HG03575 (cell line): ENCODE measurements at regions not wholly inside any gene's neighbourhood (a gene's known extent, or its start where the extent isn't known, plus 50 kb on each side); places are given as distances from the start of the nearest gene placed in this dataset.
"Not testable (repeated sequence)": the region's sequence is repeated elsewhere in the genome, so short reads cannot be mapped to it uniquely, and the experiment has no call there.

Experiments used
- ATAC-seq: cut with Tn5 transposase; IDR thresholded peaks from one replicate; pipeline ENCODE4 v1.9.1; 2021; ENCODE audit not compliant: unreplicated experiment, insufficient number of reproducible peaks, low FRiP score; ENCODE audit errors: extremely low read depth

DNA sequence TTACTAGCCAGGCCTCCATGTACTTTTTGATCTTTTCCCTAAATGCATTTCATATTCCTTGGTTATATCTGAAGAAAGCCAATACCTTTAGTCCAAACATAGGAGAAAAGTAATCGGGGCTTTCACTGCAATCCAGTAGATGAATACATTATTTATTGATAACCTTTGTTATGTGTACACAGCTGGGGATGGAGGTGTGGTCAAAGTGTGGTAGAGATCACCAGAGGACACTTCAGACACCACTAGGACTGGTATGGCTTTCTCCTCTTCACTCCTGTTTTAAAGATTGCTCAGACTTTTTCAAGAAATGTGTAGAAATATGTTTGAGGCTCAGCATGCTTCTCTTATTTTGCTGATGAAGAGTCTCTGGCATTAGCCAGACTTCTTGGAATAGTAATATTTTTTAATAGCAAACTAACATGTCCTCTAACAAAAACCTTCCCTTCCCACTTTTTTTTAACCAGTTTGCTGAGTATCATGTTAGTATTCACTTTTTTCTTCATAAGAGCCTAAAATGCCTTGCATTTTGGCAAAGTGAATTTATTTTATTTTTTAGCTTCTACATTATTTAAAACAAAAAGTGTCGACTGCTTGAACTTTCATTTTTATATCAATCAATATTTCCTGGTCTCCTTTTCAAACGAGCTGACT lies 65.6 kb upstream of the MBNL1 start:
- ATAC-seq, result no peak

DNA sequence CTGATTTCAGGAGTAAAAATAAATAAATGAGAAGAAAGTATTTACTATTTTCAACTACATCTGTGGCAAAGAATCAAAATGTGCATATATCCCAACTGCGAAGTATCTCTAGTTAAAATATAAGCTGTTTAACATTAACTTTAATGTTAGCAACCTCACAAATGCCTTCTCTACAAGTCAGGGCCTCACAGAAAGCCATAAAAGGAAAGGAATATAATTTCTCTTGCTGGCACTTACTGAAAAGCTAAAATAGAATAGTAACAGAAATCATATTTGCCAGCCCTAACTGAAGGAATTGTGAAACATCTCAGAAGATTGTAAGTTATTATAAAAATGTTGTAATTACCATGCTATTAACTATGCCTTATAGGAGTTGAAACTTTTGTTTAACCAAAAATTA lies 65.1 kb upstream of the MBNL1 start:
- no peak for ATAC-seq

DNA sequence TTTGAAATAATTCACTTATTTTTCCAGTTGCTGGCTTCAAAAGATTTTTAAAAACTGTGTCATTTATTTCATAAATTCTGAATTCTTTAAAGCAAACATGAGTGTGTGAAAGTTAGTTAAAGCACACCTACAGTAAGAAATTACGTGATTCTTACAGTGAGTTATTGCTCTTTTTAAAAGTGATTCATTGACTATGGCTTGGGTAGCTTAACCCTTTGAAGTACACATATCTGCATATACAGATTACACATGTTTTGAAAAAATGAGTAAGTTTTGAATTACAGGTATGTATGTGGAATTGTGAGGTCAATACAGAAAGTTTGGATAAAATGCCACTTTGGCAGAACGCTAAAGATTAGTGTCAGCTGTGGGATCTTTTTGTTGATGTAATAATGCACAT lies 64.5 kb upstream of the MBNL1 start:
- no peak for ATAC-seq

DNA sequence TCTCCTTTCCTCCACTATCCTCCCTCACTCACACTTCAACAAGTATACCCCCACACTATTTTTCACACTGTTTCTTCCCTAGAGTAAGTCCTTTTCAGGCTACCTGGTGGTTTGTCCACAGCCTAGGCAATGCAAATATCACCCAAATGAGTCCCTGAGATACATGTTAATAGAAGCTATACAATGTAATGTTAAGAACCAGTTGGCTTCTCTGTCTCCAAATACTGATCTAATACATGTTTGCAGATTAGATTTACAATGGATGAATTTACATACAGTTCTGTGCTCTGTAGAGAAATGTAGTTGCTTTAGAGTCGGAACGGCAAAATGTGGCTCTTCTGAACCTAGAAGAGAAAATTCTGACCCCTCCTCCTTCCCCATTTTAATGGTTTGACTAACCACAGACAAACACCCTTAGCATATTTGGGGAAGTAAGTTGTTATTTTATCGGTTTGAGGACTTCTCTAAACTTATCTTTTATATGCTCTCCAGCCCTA lies 63.6 kb upstream of the MBNL1 start:
- ATAC-seq, result no peak

GRCh38 chr3:152206243-152206760 lies 62.4 kb upstream of the MBNL1 start:
- ATAC-seq, result no peak

GRCh38 chr3:152208439-152208838 lies 60.3 kb upstream of the MBNL1 start:
- no peak for ATAC-seq

GRCh38 chr3:152209060-152209459 lies 59.7 kb upstream of the MBNL1 start:
- no peak for ATAC-seq

DNA sequence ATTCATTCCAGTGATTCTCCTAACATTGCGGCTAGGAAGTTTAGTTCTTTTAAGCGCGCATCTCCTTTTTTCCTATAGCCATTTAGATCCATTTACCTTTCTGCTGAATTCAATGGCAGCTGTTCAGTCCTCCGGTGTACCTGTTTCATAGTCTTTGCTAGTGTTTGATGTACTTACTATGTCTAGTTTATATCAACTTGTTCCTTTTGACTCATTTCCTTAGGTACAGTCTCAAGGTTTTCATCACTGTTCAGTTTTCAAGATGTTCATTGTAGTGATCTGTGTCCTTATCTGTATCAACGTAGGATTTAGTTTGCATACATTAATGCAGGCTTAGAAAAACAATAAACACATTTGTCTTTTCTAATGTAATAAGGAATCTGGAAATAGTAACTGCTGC lies 59.0 kb upstream of the MBNL1 start:
- ATAC-seq, result no peak

GRCh38 chr3:152210697-152211096 lies 58.0 kb upstream of the MBNL1 start:
- ATAC-seq, result no peak

DNA sequence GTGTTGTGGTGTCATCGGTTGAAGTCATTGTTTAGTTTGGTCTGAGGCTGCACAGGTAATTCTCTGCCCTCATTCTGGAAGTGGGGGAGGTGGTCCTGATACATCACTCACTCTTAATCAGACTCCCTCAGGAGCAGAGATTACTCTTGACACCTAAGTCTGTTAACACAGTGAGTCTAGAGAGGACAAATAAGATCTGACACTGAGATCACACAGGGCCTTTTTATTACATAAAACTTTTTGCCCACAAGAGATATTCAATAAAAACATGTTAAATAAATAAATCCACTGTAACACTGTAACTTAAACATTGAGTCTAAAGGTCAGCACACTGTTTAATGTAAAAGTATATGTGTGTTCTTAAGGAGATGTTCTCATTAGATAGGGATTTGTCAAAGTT lies 57.1 kb upstream of the MBNL1 start:
- no peak for ATAC-seq

DNA sequence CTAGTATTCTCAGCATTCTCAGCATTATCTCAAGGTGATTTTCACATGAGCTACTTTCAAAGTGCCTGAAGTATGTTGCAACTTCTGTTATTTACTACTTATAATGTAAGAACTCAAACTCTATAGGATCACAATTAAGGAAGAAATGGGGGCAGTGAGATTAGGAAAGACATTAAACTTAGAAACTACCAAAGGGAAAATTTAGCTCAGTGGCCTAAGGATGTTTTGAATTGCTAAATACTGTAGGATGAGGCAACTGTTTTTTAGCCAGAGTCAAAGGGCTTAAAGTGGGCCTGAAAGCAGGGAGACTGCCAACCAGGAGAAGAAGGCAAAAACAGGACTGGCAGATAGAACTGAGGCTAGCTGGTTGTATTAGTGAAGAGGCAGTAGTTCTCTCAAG lies 55.5 kb upstream of the MBNL1 start:
- no peak for ATAC-seq

GRCh38 chr3:152213938-152214337 lies 54.8 kb upstream of the MBNL1 start:
- no peak for ATAC-seq

DNA sequence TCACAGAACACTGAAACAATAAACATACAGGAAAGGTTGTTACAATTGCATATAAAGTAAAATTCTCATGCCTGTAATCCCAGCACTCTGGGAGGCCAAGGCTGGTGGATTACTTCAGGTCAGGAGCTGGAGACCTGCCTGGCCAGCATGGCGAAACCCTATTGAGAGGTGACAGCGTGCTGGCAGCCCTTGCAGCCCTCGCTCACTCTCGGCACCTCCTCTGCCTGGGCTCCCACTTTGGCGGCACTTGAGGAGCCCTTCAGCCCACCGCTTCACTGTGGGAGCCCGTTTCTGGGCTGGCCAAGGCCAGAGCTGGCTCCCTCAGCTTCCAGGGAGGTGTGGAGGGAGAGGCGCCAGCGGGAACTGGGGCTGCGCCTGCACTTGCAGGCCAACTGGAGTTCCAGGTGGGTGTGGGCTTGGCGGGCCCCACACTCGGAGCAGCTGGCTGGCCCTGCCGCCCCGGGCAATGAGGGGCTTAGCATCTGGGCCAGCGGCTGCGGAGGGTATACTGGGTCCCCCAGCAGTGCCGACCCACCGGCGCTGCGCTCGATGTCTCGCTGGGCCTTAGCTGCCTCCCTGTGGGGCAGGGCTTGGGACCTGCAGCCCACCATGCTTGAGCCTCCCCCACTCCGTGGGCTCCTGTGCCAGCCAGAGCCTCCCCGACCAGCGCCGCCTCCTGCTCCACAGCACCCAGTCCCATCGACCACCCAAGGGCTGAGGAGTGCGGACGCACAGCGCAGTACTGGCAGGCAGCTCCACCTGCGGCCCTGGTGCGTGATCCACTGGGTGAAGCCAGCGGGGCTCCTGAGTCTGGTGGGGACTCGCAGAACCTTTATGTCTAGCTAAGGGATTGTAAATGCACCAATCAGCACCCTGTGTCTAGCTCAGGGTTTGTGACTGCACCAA lies 51.5 kb upstream of the MBNL1 start:
- ATAC-seq, result not testable (repeated sequence)

DNA sequence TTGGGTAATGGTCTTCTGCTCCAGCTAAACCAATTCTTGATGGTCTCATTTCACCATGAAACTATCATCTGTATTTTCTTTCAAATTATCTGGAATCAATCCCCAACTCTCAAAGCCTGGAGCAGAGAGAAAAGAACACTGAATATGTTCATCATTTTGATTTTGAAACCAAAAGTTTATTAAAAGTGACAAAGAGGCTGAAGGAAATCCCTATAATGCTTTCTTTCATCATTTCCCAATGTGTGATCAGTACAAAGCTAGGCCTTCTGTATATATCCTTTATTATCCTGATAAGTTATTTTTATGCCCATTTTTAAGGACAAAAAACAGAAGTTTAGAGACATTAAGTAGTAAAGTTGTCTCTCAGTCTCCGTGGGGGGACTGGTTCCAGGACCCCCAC lies 50.1 kb upstream of the MBNL1 start:
- ATAC-seq, result no peak
